ENCODE measurements at regions not wholly inside any gene's neighbourhood (a gene's known extent, or its start where the extent isn't known, plus 50 kb on each side); places are given as distances from the start of the nearest gene placed in this dataset.
"Not testable (repeated sequence)": the region's sequence is repeated elsewhere in the genome, so short reads cannot be mapped to it uniquely, and the experiment has no call there.

- H3K27ac ChIP-seq = not testable (repeated sequence)
- TF ChIP-seq, protein P1, sequence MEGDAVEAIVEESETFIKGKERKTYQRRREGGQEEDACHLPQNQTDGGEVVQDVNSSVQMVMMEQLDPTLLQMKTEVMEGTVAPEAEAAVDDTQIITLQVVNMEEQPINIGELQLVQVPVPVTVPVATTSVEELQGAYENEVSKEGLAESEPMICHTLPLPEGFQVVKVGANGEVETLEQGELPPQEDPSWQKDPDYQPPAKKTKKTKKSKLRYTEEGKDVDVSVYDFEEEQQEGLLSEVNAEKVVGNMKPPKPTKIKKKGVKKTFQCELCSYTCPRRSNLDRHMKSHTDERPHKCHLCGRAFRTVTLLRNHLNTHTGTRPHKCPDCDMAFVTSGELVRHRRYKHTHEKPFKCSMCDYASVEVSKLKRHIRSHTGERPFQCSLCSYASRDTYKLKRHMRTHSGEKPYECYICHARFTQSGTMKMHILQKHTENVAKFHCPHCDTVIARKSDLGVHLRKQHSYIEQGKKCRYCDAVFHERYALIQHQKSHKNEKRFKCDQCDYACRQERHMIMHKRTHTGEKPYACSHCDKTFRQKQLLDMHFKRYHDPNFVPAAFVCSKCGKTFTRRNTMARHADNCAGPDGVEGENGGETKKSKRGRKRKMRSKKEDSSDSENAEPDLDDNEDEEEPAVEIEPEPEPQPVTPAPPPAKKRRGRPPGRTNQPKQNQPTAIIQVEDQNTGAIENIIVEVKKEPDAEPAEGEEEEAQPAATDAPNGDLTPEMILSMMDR (conservative IDR thresholded peaks at IDR 0.05) = peak; percentile 47
These were observed 153.8 kb downstream of the TMEM121 start for GRCh38 chr14:105679959-105680735.

DNA sequence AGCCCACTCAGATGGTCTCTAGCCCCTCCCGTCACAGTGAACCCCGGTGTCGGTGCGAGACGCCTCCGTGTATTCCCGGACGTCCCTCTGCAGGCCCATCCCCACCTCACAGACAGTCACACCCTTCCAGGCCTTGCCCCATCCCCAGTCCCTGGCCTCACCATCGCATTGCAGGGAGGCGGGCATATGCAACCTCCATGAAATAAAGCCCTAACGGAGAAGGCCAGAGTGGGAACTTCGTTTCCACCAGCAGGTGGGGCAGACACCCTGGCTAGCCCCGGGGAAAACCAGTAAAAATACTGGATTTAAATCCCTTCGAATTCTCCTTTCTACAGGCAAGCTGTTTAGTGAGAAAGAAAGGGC is 154.3 kb downstream of the TMEM121 start:
- not testable (repeated sequence) for H3K27ac ChIP-seq

DNA sequence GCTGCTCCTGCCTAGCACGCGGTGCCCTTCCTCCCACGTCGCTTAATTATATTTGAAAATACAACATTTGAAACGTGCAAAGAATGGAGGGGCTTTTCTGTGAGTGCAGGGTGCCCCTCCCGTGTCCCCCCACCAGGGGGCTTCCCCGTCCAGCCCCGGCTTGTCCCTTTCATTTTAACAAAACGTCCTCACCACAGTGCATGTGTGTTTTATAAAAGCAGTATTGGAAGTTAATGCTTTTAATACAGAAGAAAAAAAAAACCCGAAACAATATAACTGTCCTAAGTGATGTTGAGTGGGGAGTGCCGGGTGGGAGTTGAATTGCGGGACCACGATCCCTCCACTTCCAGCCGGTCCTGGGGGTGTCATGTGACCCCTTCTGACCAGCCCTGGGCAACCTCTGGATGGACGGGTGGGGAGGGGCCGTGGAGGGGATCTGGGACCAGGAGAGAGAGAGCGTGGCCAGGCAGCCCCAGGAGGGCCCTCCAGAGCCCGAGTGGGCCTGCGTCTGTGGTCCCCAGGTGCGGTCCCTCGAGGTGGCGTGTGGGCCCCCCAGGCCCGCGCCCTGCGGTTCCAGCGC is 155.3 kb downstream of the TMEM121 start:
- H3K27ac ChIP-seq = not testable (repeated sequence)

GRCh38 chr14:105682442-105682841 is 156.1 kb downstream of the TMEM121 start:
- not testable (repeated sequence) for H3K27ac ChIP-seq

- no peak overlapping the region for H3K27ac ChIP-seq
These were observed 156.7 kb downstream of the TMEM121 start for GRCh38 chr14:105682956-105683570.

GRCh38 chr14:105684056-105684455 is 157.7 kb downstream of the TMEM121 start:
- not testable (repeated sequence) for H3K27ac ChIP-seq

More at GRCh38 chr14:105682956-105683570, 156.7 kb downstream of the TMEM121 start:
- TF ChIP-seq, protein P1 (conservative IDR thresholded peaks at IDR 0.05) = no peak

DNA sequence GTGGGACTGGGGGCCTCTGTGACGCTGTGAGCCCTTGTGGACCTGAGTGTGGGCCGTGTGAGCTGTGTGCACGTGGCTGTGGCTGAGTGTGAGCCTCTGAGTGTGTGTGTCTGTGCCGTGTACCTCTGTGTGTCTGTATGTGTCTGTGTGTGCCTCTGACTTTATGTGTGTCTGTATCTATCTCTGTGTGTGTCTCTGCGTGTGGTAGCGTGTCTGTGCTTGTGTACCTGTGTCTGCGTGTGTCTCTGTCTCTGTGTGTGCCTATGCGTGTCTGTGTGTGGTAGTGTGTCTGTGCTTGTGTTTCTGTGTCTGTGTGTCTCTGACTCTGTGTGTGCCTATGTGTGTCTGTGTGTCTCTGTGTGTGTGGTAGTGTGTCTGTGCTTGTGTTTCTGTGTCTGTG is 158.2 kb downstream of the TMEM121 start:
- not testable (repeated sequence) for H3K27ac ChIP-seq

DNA sequence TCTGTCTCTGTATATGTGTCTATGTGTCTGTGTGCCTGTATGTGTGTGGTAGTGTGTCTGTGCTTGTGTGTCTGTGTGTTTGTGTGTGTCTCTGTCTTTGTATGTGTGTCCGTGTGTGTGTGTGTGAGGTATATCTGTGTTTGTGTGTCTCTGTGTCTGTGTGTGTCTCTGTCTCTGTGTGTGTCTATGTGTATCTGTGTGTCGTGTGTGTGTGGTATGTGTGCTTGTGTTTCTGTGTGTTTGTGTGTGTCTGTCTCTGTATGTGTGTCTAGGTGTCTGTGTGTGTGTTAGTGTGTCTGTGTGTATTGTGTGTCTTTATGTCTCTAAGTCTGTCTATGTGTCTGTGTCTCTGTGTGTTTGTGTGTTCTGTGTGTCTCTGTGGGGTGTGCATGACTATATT is 158.6 kb downstream of the TMEM121 start:
- TF ChIP-seq, protein P1 (conservative IDR thresholded peaks at IDR 0.05) = no peak
- H3K27ac ChIP-seq = no peak overlapping the region

GRCh38 chr14:105685605-105686004 is 159.2 kb downstream of the TMEM121 start:
- not testable (repeated sequence) for H3K27ac ChIP-seq

DNA sequence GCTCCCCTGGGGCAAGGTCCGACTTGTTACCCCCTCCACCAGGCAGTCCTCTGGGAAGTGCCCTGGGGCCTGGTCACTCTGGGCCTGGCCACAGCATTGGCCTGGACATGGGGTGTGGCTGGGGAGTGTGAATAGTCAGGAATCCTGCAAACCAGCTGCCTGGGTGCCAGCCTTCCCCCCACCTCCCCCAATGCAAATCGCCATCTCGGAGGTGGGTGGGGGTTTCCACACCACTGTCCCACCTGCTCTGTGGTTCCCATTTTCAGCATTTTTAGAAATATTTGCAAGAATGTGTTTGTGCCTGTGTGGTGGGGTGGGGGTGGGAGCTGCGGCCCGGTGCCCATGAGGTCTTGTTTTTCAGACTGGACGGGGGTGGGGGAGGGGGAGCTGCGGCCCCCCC is 159.7 kb downstream of the TMEM121 start:
- not testable (repeated sequence) for H3K27ac ChIP-seq

- not testable (repeated sequence) for H3K27ac ChIP-seq
These were observed 160.2 kb downstream of the TMEM121 start for GRCh38 chr14:105686462-105687170.

DNA sequence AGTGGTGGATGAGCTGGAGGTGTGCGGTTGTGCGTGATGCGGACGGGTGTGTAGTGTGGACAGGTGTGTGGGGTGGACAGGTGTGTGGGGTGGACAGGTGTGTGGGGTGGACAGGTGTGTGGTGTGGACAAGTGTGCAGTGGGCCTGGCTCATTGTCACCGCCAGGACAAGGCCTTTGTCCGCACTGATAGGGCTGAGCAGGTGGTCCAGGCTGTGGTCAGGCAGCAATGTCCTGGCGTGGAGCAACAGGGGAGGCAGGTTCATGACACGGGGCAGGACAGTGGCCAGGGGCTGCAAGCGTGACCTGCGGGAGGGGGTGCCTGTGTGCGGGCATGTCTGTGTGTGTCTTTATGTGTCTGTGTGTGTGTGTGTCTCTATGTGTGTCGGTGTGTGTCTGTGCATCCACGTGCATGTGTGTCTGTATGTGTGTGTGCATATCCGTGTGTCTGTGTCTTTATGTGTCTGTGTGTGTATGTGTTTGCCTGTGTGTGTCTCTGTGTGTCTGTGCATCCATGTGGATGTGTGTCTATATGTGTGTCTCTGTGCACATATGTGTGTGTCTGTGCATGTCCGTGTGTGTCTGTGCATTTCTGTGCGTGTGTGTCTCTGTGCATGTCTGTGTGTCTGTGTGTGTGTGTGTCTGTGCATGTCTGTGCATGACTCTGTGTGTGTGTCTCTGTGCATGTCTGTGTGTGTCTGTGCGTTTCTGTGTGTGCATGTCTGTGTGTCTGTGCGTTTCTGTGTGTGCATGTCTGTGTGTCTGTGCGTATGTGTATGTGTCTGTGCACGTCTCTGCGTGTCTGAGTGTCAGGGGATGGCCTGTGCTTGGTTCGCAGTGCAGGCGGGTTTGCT is 161.0 kb downstream of the TMEM121 start:
- H3K27ac ChIP-seq = not testable (repeated sequence)

GRCh38 chr14:105688023-105688351 is 161.6 kb downstream of the TMEM121 start:
- H3K27ac ChIP-seq = not testable (repeated sequence)

DNA sequence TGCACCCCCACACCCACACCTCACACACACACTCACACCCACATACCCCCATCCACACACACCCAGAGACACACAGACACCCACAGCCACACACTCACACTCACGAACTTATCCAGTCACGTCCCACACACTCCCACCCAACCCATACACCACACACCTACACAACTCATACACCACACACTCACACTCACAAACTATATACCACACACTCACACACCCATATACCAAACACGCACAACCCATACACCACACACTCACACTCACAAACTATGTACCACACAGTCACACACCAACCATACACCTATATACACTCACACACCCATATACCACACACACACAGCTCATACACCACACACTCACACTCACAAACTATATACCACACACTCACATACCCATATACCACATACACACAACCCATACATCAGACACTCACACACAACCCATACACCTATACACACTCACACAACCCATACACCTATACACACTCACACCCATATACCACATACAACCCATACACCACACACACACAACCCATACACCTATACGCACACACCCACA is 162.4 kb downstream of the TMEM121 start:
- not testable (repeated sequence) for H3K27ac ChIP-seq

Measured in VCaP (cell line).